Activated CD8-positive, alpha-beta T cell treated with anti-CD3 and anti-CD28 coated beads for 36 hours (primary cell): ENCODE measurements at regions not wholly inside any gene's neighbourhood (a gene's known extent, or its start where the extent isn't known, plus 50 kb on each side); places are given as distances from the start of the nearest gene placed in this dataset.

Source experiments
- ATAC-seq: fragments of 200-7000 bp; cut with Tn5 transposase; one replicate; pipeline ENCODE4 v1.10.0; 2021; ENCODE audit warnings: mild to moderate bottlenecking, moderate library complexity
- CTCF ChIA-PET: fragments of 350-600 bp; sonication (Branson Sonifier 250); formaldehyde crosslinking; loops from one replicate; lab custom pipeline; 2021; ENCODE audit warnings: antibody characterized with exemption; lab: Charles Lee
- POLR2A ChIA-PET: fragments of 350-600 bp; sonication (Branson Sonifier 250); formaldehyde crosslinking; loops from one replicate; lab custom pipeline; 2021; ENCODE audit warnings: antibody characterized with exemption; lab: Charles Lee
- DNase-seq: peaks from one replicate; pipeline ENCODE4 v3.0.0-alpha.2; 2020
- H3K27ac Mint-ChIP-seq: one replicate; pipeline ENCODE4 v1.8.0; 2021; ENCODE audit warnings: mild to moderate bottlenecking, mixed read lengths
- H3K27me3 Mint-ChIP-seq: one replicate; pipeline ENCODE4 v1.8.0; 2021; ENCODE audit warnings: mixed read lengths
- H3K36me3 Mint-ChIP-seq: one replicate; pipeline ENCODE4 v1.8.0; 2021; ENCODE audit warnings: low read depth, mixed read lengths
- H3K4me1 Mint-ChIP-seq: one replicate; pipeline ENCODE4 v1.8.0; 2021; ENCODE audit warnings: low read depth, mixed read lengths
- H3K4me3 Mint-ChIP-seq: one replicate; pipeline ENCODE4 v1.8.0; 2021; ENCODE audit warnings: mild to moderate bottlenecking, moderate library complexity, mixed read lengths
- H3K9me3 Mint-ChIP-seq: one replicate; pipeline ENCODE4 v1.8.0; 2021; ENCODE audit warnings: mixed read lengths
- CTCF ChIP-seq: fragments of 200-600 bp; IDR thresholded peaks from one replicate; pipeline ENCODE4 v1.8.0; 2022; ENCODE audit warnings: antibody characterized with exemption, mild to moderate bottlenecking
- intact Hi-C: fragments of 100-400 bp; cut with micrococcal nuclease; formaldehyde crosslinking; loops from one replicate; pipeline ENCODE4 v1.10.0; 2022

GRCh38 chr2:234836271-234836670, 115.5 kb upstream of the SH3BP4 start:
- no peaks in the 10 kb centered on the region for H3K4me1 Mint-ChIP-seq
- ChIA-PET POLR2A (no interaction called here), CTCF (no interaction called here)
- DNase-seq (no peak), ATAC-seq (no peak)
- peaks cover 3% of the 10 kb centered on the region for H3K27me3 Mint-ChIP-seq
- no peak overlapping the region for H3K27ac Mint-ChIP-seq
- no peak overlapping the region for H3K4me3 Mint-ChIP-seq
- no peak for TF ChIP-seq CTCF
- intact Hi-C loops = no loop called here
- no peaks in the 10 kb centered on the region for H3K9me3 Mint-ChIP-seq
- H3K36me3 Mint-ChIP-seq = no peaks in the 10 kb centered on the region

- intact Hi-C loops = no loop called here
- Mint-ChIP-seq H3K4me1 (no peaks in the 10 kb centered on the region), H3K36me3 (no peaks in the 10 kb centered on the region), H3K27me3 (peaks cover 1% of the 10 kb centered on the region), H3K27ac (no peak overlapping the region), H3K4me3 (no peak overlapping the region), H3K9me3 (no peaks in the 10 kb centered on the region)
- ChIA-PET CTCF (no interaction called here), POLR2A (no interaction called here)
- DNase-seq (no peak), ATAC-seq (no peak)
- no peak for TF ChIP-seq CTCF
These were observed 116.1 kb upstream of the SH3BP4 start for GRCh38 chr2:234835738-234836137.

- CTCF ChIA-PET = no interaction called here
- ATAC-seq (no peak), DNase-seq (no peak)
- Mint-ChIP-seq H3K4me3 (no peak overlapping the region), H3K36me3 (no peaks in the 10 kb centered on the region), H3K27ac (no peak overlapping the region), H3K27me3 (peaks cover 1% of the 10 kb centered on the region), H3K9me3 (no peaks in the 10 kb centered on the region), H3K4me1 (no peaks in the 10 kb centered on the region)
- POLR2A ChIA-PET = no interaction called here
- no peak for TF ChIP-seq CTCF
- intact Hi-C loops = no loop called here
These were observed 117.4 kb upstream of the SH3BP4 start for GRCh38 chr2:234834228-234834923.

- intact Hi-C loops = no loop called here
- ATAC-seq = no peak
- H3K4me3 Mint-ChIP-seq = no peak overlapping the region
- DNase-seq = no peak
- no peaks in the 10 kb centered on the region for H3K36me3 Mint-ChIP-seq
- CTCF ChIA-PET = no interaction called here
- no peaks in the 10 kb centered on the region for H3K4me1 Mint-ChIP-seq
- no peaks in the 10 kb centered on the region for H3K9me3 Mint-ChIP-seq
- no peak for TF ChIP-seq CTCF
- H3K27ac Mint-ChIP-seq = no peak overlapping the region
- H3K27me3 Mint-ChIP-seq = peaks cover 3% of the 10 kb centered on the region
- POLR2A ChIA-PET = no interaction called here
These were observed 121.0 kb upstream of the SH3BP4 start for GRCh38 chr2:234830853-234831252.

GRCh38 chr2:234829074-234829455, 122.8 kb upstream of the SH3BP4 start:
- Mint-ChIP-seq H3K27me3 (peaks cover 2% of the 10 kb centered on the region), H3K4me1 (no peaks in the 10 kb centered on the region), H3K27ac (no peak overlapping the region), H3K36me3 (no peaks in the 10 kb centered on the region), H3K4me3 (no peak overlapping the region), H3K9me3 (no peaks in the 10 kb centered on the region)
- ATAC-seq = no peak
- intact Hi-C loops = no loop called here
- no peak for TF ChIP-seq CTCF
- no peak for DNase-seq
- CTCF ChIA-PET = no interaction called here
- POLR2A ChIA-PET = no interaction called here
